Fibroblast of mammary gland (primary cell): ENCODE measurements at regions not wholly inside any gene's neighbourhood (a gene's known extent, or its start where the extent isn't known, plus 50 kb on each side); places are given as distances from the start of the nearest gene placed in this dataset.
"Not testable (repeated sequence)": the region's sequence is repeated elsewhere in the genome, so short reads cannot be mapped to it uniquely, and the experiment has no call there.

Experiments used
- DNase-seq: peaks from one replicate; pipeline ENCODE4 v3.0.0-alpha.2; 2010; ENCODE audit warnings: low read depth
- H3K4me3 ChIP-seq: 2 replicates; pipeline ENCODE4 v1.5.1; 2011; ENCODE audit warnings: low read depth, mild to moderate bottlenecking, low read length, moderate library complexity; ENCODE audit not compliant: control insufficient read depth

- not testable (repeated sequence) for DNase-seq, H3K4me3 ChIP-seq
Observed at GRCh38 chr9:63296848-63297247, 1988.2 kb downstream of the FOXD4L5 start.

- DNase-seq = not testable (repeated sequence)
Observed at GRCh38 chr9:63296366-63296765, 1988.6 kb downstream of the FOXD4L5 start.

GRCh38 chr9:63289971-63290370 is 1995.0 kb downstream of the FOXD4L5 start:
- H3K4me3 ChIP-seq = not testable (repeated sequence)
- DNase-seq = peak; percentile 4

More at GRCh38 chr9:63296366-63296765, 1988.6 kb downstream of the FOXD4L5 start:
- H3K4me3 ChIP-seq = not testable (repeated sequence)
